IMR-90 (cell line): ENCODE measurements at regions not wholly inside any gene's neighbourhood (a gene's known extent, or its start where the extent isn't known, plus 50 kb on each side); places are given as distances from the start of the nearest gene placed in this dataset.

ENCODE experiments used
- BHLHE40 ChIP-seq: fragments of 150-350 bp; IDR thresholded peaks from 2 replicates; pipeline ENCODE4 v1.6.1; 2016; ENCODE audit warnings: mild to moderate bottlenecking, low read depth, low read length
- CEBPB ChIP-seq: IDR thresholded peaks from 2 replicates; pipeline ENCODE4 v1.6.1; 2012; ENCODE audit warnings: low read depth, low read length, improper control_type of control experiment
- POLR2A ChIP-seq: IDR thresholded peaks from 2 replicates; pipeline ENCODE4 v1.6.1; 2012; ENCODE audit warnings: mild to moderate bottlenecking, low read depth, low read length
- RFX5 ChIP-seq: IDR thresholded peaks from 2 replicates; pipeline ENCODE4 v1.8.0; 2012; ENCODE audit warnings: low read depth, mild to moderate bottlenecking, low read length, moderate library complexity
- USF2 ChIP-seq: fragments of 150-350 bp; IDR thresholded peaks from 2 replicates; pipeline ENCODE4 v1.6.1; 2017; ENCODE audit warnings: mild to moderate bottlenecking, antibody characterized with exemption, low read length, low read depth
- TF ChIP-seq, protein P1 (sequence below): conservative IDR thresholded peaks from 2 replicates; pipeline ENCODE4 v1.5.1; 2012; ENCODE audit warnings: mild to moderate bottlenecking, low read depth, low read length, improper control_type of control experiment

GRCh38 chr21:38733972-38734546 is 71.7 kb upstream of the ETS2 start:
- TF ChIP-seq, protein P1, sequence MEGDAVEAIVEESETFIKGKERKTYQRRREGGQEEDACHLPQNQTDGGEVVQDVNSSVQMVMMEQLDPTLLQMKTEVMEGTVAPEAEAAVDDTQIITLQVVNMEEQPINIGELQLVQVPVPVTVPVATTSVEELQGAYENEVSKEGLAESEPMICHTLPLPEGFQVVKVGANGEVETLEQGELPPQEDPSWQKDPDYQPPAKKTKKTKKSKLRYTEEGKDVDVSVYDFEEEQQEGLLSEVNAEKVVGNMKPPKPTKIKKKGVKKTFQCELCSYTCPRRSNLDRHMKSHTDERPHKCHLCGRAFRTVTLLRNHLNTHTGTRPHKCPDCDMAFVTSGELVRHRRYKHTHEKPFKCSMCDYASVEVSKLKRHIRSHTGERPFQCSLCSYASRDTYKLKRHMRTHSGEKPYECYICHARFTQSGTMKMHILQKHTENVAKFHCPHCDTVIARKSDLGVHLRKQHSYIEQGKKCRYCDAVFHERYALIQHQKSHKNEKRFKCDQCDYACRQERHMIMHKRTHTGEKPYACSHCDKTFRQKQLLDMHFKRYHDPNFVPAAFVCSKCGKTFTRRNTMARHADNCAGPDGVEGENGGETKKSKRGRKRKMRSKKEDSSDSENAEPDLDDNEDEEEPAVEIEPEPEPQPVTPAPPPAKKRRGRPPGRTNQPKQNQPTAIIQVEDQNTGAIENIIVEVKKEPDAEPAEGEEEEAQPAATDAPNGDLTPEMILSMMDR, result peak; percentile 97
- TF ChIP-seq RFX5 (0 out of 2 replicates have a peak, but pooled peaks have one; percentile 3), BHLHE40 (peak; percentile 60), CEBPB (peak; percentile 62), USF2 (no peak), POLR2A (no peak)
